ENCODE measurements at regions not wholly inside any gene's neighbourhood (a gene's known extent, or its start where the extent isn't known, plus 50 kb on each side); places are given as distances from the start of the nearest gene placed in this dataset.

DNA sequence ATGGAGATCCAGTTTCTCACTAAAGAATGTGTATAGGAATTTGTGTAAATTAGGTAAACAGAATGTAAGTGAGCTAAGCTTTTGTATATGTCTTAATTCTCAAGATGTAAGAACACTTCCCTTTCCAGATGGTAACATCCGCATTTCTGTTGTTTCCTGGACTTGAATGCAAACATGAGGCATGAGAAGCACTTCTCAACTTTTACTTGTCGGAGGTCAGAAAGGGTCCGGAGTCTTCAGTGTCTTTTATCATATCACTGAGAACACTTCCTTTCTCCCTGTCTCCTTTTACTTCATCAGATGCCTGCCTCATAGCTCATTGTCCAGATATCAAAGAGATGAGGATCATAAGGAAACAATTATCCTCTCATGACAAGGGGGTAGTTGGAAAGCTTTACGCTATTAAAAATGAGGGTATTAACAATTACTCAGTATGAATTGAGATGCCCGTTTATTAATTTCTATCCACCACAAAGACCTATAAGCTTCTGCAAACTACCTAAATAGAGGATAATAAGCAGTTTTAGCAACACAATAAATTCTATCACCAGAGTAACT, 214.1 kb upstream of the FLRT2 start:
- no peak overlapping the region for H3K4me3 ChIP-seq (ENCODE audit: low read length in 2 of 2)
- DNase-seq (ENCODE audit: low read depth in 6 of 9, low spot score in 9 of 9) = no peak
- no peaks in the 10 kb centered on the region for H3K36me3 ChIP-seq (ENCODE audit: control insufficient read depth in 2 of 2, insufficient read depth in 2 of 2, low read length in 1 of 2)
- no peaks in the 10 kb centered on the region for H3K27me3 ChIP-seq (ENCODE audit: control insufficient read depth in 2 of 2, insufficient read depth in 1 of 2, low read length in 1 of 2)
- no peaks in the 10 kb centered on the region for H3K9me3 ChIP-seq (ENCODE audit: control insufficient read depth in 2 of 2, insufficient read depth in 1 of 2, low read length in 1 of 2)
- H3K27ac ChIP-seq (ENCODE audit: low read depth in 1 of 2, low read length in 1 of 2) = no peak overlapping the region
- no peaks in the 10 kb centered on the region for H3K4me1 ChIP-seq (ENCODE audit: control insufficient read depth in 2 of 2, insufficient read depth in 2 of 2, low read length in 2 of 2)
- 94% methylated on average over 5 of the region's 5 CpGs for WGBS

DNA sequence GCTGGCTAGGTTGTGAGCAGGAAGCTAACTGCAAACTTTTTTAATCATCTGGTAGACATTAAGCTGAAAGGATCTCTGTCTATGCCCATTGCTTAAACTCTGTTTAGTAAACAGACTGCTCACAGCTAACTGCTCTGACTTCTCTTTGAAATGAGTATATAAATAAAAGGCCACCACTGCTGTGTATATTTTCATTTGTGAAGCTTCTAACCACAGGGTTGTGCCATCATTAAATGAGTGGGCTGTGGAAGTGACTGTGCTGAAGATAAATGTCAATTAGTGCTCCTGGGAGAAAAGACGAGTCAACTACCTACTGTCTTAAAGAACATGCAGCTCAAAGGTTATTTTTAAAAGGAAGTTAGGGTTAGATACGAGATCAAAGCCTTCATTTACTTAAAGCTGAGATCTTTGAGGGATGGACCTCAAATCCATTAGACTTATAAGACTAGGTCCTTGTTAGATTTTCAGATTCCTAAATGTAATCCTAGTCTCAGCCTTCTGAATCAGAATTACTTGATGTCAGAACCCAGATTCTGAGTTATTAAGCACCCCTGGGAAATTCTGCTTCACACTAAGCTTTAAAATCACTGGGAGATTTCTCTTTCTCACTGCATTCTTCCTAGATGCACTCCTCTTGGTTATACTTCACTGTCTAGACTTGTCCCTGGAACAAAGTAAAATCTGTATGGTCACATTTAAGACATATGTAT, 213.1 kb upstream of the FLRT2 start:
- Histone ChIP-seq H3K4me1 (ENCODE audit: control insufficient read depth in 2 of 2, insufficient read depth in 2 of 2, low read length in 2 of 2) (no peaks in the 10 kb centered on the region), H3K36me3 (ENCODE audit: control insufficient read depth in 2 of 2, insufficient read depth in 2 of 2, low read length in 1 of 2) (no peaks in the 10 kb centered on the region), H3K4me3 (ENCODE audit: low read length in 2 of 2) (no peak overlapping the region), H3K9me3 (ENCODE audit: control insufficient read depth in 2 of 2, insufficient read depth in 1 of 2, low read length in 1 of 2) (no peaks in the 10 kb centered on the region), H3K27me3 (ENCODE audit: control insufficient read depth in 2 of 2, insufficient read depth in 1 of 2, low read length in 1 of 2) (no peaks in the 10 kb centered on the region), H3K27ac (ENCODE audit: low read depth in 1 of 2, low read length in 1 of 2) (no peak overlapping the region)
- 72% methylated on average over 2 of the region's 2 CpGs for WGBS
- no peak for DNase-seq (ENCODE audit: low read depth in 6 of 9, low spot score in 9 of 9)

DNA sequence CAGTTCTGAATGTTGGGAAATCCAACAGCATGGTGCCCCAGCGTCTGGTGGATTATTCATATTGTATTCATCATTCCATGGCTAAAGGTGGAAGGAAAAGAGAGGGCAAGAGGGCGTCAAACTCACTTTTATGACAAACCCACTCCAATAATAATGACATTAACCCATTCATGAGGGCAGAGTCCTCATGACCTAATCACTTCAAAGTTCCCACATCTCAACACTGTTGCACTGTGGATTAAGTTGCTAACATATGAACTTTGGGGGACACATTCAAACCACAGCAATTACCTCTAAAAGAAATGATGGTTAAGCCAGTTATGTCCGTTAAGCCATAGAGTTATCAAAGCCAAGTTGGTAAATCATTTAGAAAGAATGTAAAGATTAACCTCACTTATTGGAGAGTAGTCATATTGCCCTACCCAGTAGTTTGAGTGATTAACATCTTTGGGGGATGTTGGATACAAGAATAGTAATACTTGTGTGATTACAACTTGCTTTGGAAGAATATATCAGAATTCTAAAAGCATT, 212.4 kb upstream of the FLRT2 start:
- no peak overlapping the region for H3K4me3 ChIP-seq (ENCODE audit: low read length in 2 of 2)
- WGBS = 95% methylated on average over 3 of the region's 3 CpGs
- H3K9me3 ChIP-seq (ENCODE audit: control insufficient read depth in 2 of 2, insufficient read depth in 1 of 2, low read length in 1 of 2) = no peaks in the 10 kb centered on the region
- no peaks in the 10 kb centered on the region for H3K4me1 ChIP-seq (ENCODE audit: control insufficient read depth in 2 of 2, insufficient read depth in 2 of 2, low read length in 2 of 2)
- H3K27me3 ChIP-seq (ENCODE audit: control insufficient read depth in 2 of 2, insufficient read depth in 1 of 2, low read length in 1 of 2) = no peaks in the 10 kb centered on the region
- no peak overlapping the region for H3K27ac ChIP-seq (ENCODE audit: low read depth in 1 of 2, low read length in 1 of 2)
- H3K36me3 ChIP-seq (ENCODE audit: control insufficient read depth in 2 of 2, insufficient read depth in 2 of 2, low read length in 1 of 2) = no peaks in the 10 kb centered on the region
- no peak for DNase-seq (ENCODE audit: low read depth in 6 of 9, low spot score in 9 of 9)

DNA sequence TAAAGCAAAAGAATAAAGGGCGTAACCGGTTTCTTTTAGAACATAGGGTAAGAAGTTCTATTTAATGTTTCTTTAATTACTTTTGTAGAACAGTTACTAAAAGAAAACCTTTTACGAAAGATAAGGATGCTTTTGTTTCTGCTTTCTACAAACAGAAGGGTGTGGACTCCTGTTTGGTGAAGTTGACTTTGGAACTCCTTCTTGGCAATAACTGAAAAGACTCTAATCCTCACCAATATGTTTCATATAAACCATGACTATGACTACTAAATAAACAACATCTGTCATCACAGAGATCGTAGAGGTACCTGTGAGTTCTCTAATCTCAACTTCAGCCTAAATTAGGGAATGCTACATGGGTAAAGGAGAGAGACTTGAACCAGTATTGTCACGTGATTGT, 210.8 kb upstream of the FLRT2 start:
- Histone ChIP-seq H3K9me3 (ENCODE audit: control insufficient read depth in 2 of 2, insufficient read depth in 1 of 2, low read length in 1 of 2) (no peaks in the 10 kb centered on the region), H3K4me1 (ENCODE audit: control insufficient read depth in 2 of 2, insufficient read depth in 2 of 2, low read length in 2 of 2) (no peaks in the 10 kb centered on the region), H3K4me3 (ENCODE audit: low read length in 2 of 2) (no peak overlapping the region), H3K27ac (ENCODE audit: low read depth in 1 of 2, low read length in 1 of 2) (no peak overlapping the region), H3K27me3 (ENCODE audit: control insufficient read depth in 2 of 2, insufficient read depth in 1 of 2, low read length in 1 of 2) (no peaks in the 10 kb centered on the region), H3K36me3 (ENCODE audit: control insufficient read depth in 2 of 2, insufficient read depth in 2 of 2, low read length in 1 of 2) (no peaks in the 10 kb centered on the region)
- no peak for DNase-seq (ENCODE audit: low read depth in 6 of 9, low spot score in 9 of 9)
- 94% methylated on average over 5 of the region's 5 CpGs for WGBS

DNA sequence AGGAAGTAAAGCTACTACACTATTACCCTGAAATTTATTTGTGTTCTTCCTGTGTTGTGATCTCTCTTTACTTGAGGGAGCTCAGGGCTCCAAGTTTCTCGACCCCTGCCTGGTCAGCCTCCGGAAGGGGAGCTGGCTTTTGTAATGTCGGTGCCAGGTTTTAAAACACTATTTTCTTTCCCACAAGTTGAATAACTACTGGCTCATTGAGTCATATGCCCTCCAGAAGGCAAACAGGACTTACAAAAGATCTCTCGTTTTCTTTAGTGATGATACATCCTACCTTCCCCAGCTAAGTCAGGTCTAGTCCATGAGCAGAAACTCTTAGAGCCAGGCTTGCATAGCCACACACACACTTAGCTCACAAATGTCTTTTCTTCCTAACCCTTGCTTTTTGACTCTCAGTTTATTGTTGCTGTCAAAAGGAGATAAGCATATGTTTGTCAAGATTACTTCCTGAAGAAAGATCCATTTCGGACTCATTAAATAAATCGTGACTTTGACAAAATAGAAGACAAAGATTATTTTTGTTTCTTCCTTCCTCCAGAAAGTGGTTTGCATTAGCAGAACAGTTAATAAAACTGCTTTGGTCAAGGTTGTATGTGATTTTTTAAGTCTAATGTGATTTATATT, 209.8 kb upstream of the FLRT2 start:
- Histone ChIP-seq H3K27ac (ENCODE audit: low read depth in 1 of 2, low read length in 1 of 2) (no peak overlapping the region), H3K4me3 (ENCODE audit: low read length in 2 of 2) (no peak overlapping the region), H3K36me3 (ENCODE audit: control insufficient read depth in 2 of 2, insufficient read depth in 2 of 2, low read length in 1 of 2) (no peaks in the 10 kb centered on the region), H3K9me3 (ENCODE audit: control insufficient read depth in 2 of 2, insufficient read depth in 1 of 2, low read length in 1 of 2) (no peaks in the 10 kb centered on the region), H3K27me3 (ENCODE audit: control insufficient read depth in 2 of 2, insufficient read depth in 1 of 2, low read length in 1 of 2) (no peaks in the 10 kb centered on the region), H3K4me1 (ENCODE audit: control insufficient read depth in 2 of 2, insufficient read depth in 2 of 2, low read length in 2 of 2) (no peaks in the 10 kb centered on the region)
- DNase-seq (ENCODE audit: low read depth in 6 of 9, low spot score in 9 of 9) = no peak
- WGBS = 32% methylated on average over 6 of the region's 6 CpGs

DNA sequence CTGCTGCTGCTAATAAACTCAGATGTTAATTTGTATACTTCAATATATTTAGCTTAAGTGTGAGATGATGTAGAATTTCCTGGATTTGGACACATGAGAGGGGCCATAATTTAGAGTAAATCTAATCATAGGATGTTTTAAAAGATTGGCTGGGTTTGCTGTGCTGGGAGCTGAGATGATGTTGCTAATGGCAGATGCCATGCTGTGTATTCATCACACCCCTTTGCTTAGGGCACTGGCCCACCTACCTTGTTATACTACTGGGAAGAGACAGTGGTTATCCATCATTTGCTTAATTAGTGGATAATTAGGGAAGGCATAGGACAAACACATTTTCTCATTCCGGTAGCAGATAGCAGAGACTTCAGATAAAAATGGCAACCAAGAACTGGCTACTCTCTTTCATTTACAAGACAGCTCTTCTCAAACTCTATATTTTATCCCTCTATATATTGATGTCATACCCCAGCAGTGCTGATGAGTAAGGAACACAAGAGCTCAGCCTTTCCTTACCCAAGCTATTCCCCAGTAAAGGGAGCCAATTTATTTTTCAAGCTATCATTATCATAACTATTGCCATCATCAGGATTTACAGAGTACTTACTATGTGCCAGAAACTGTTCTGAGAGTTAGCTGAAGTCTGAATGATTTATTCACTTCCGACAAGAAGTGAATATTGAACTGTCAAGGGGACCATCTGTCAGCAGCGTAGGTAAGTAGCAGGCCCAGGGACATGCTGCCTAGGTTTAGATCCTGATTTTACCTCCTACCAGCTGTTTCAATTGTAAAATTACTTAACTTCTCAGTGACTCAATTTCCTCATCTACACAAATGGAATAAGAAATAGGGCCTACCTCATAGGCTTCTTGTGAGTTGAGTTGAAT, 204.6 kb upstream of the FLRT2 start:
- H3K27me3 ChIP-seq (ENCODE audit: control insufficient read depth in 2 of 2, insufficient read depth in 1 of 2, low read length in 1 of 2) = no peaks in the 10 kb centered on the region

DNA sequence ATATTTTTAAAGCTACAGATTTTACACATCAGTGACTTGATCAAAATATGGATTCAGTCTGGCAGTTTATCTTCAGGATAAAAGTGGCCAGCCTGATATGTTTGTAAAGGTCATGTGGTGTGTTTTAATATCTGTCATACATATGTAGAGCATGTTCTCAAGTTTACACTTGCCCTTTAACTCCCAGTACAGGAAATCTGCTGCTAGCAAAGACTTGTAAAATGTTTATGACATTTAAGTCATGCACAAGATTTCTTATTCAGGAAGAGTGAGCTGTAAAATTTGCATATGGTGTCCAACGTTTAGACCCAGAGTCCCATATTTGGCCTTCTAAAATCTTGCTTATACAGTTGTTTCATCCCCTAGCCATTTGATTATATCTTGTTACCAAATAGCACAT, 197.5 kb upstream of the FLRT2 start:
- 75% methylated on average over 1 of the region's 1 CpG for WGBS
- no peak overlapping the region for H3K4me3 ChIP-seq (ENCODE audit: low read length in 2 of 2)
- no peak overlapping the region for H3K27ac ChIP-seq (ENCODE audit: low read depth in 1 of 2, low read length in 1 of 2)

More for the DNA sequence above, 204.6 kb upstream of the FLRT2 start:
- Histone ChIP-seq H3K9me3 (ENCODE audit: control insufficient read depth in 2 of 2, insufficient read depth in 1 of 2, low read length in 1 of 2) (no peaks in the 10 kb centered on the region), H3K27ac (ENCODE audit: low read depth in 1 of 2, low read length in 1 of 2) (no peak overlapping the region), H3K36me3 (ENCODE audit: control insufficient read depth in 2 of 2, insufficient read depth in 2 of 2, low read length in 1 of 2) (no peaks in the 10 kb centered on the region), H3K4me3 (ENCODE audit: low read length in 2 of 2) (no peak overlapping the region), H3K4me1 (ENCODE audit: control insufficient read depth in 2 of 2, insufficient read depth in 2 of 2, low read length in 2 of 2) (no peaks in the 10 kb centered on the region)
- 96% methylated on average over 3 of the region's 3 CpGs for WGBS
- no peak for DNase-seq (ENCODE audit: low read depth in 6 of 9, low spot score in 9 of 9)

DNA sequence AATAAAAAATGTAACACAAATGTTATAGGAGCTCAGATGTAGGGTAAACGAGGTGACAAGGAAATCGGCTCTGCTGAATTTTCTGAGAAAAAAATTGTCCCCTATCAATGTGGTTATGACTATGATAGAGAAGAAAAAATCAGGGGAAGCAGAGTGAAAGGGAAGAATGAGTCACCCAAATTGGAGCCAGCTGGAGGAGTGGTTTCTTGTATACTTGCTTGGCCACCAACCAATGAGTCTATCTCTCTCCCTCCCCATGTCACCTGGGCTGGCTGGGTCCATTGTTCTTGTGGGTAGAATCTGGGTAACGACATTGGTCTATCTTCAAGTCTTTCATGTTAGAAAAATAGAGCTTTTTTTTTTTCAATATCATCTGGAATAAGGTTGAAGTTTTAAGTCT, 196.6 kb upstream of the FLRT2 start:
- H3K4me3 ChIP-seq (ENCODE audit: low read length in 2 of 2) = no peak overlapping the region
- WGBS = 94% methylated on average over 3 of the region's 3 CpGs
- H3K9me3 ChIP-seq (ENCODE audit: control insufficient read depth in 2 of 2, insufficient read depth in 1 of 2, low read length in 1 of 2) = no peaks in the 10 kb centered on the region
- H3K27me3 ChIP-seq (ENCODE audit: control insufficient read depth in 2 of 2, insufficient read depth in 1 of 2, low read length in 1 of 2) = no peaks in the 10 kb centered on the region
- H3K4me1 ChIP-seq (ENCODE audit: control insufficient read depth in 2 of 2, insufficient read depth in 2 of 2, low read length in 2 of 2) = no peaks in the 10 kb centered on the region
- no peaks in the 10 kb centered on the region for H3K36me3 ChIP-seq (ENCODE audit: control insufficient read depth in 2 of 2, insufficient read depth in 2 of 2, low read length in 1 of 2)
- no peak for DNase-seq (ENCODE audit: low read depth in 6 of 9, low spot score in 9 of 9)
- H3K27ac ChIP-seq (ENCODE audit: low read depth in 1 of 2, low read length in 1 of 2) = no peak overlapping the region

More for the DNA sequence above, 197.5 kb upstream of the FLRT2 start:
- no peak for DNase-seq (ENCODE audit: low read depth in 6 of 9, low spot score in 9 of 9)
- H3K9me3 ChIP-seq (ENCODE audit: control insufficient read depth in 2 of 2, insufficient read depth in 1 of 2, low read length in 1 of 2) = no peaks in the 10 kb centered on the region
- H3K4me1 ChIP-seq (ENCODE audit: control insufficient read depth in 2 of 2, insufficient read depth in 2 of 2, low read length in 2 of 2) = no peaks in the 10 kb centered on the region
- H3K36me3 ChIP-seq (ENCODE audit: control insufficient read depth in 2 of 2, insufficient read depth in 2 of 2, low read length in 1 of 2) = no peaks in the 10 kb centered on the region
- no peaks in the 10 kb centered on the region for H3K27me3 ChIP-seq (ENCODE audit: control insufficient read depth in 2 of 2, insufficient read depth in 1 of 2, low read length in 1 of 2)

DNA sequence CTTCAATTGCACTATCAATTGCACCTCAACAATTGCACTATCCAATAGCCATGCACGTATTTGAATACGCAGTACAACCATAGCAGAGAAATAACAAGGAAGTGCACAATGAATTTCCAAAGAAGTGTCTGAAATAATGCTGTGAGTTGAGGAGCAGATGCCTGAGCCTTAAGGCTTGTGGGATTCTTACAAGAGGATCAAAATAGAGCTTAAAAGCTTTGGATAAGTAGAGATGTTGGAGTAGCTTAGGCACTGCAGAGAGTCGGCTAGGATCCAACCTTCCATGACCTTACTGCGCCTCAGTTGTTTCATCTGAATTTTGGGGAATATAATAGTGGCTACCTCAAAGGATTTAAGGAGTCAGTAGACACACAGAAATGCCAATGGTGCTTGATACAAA, 196.1 kb upstream of the FLRT2 start:
- Histone ChIP-seq H3K36me3 (ENCODE audit: control insufficient read depth in 2 of 2, insufficient read depth in 2 of 2, low read length in 1 of 2) (no peaks in the 10 kb centered on the region), H3K4me1 (ENCODE audit: control insufficient read depth in 2 of 2, insufficient read depth in 2 of 2, low read length in 2 of 2) (no peaks in the 10 kb centered on the region), H3K4me3 (ENCODE audit: low read length in 2 of 2) (no peak overlapping the region), H3K27me3 (ENCODE audit: control insufficient read depth in 2 of 2, insufficient read depth in 1 of 2, low read length in 1 of 2) (no peaks in the 10 kb centered on the region), H3K9me3 (ENCODE audit: control insufficient read depth in 2 of 2, insufficient read depth in 1 of 2, low read length in 1 of 2) (no peaks in the 10 kb centered on the region), H3K27ac (ENCODE audit: low read depth in 1 of 2, low read length in 1 of 2) (no peak overlapping the region)
- WGBS = 98% methylated on average over 4 of the region's 4 CpGs
- DNase-seq (ENCODE audit: low read depth in 6 of 9, low spot score in 9 of 9) = no peak

Data from thymus (tissue), 11 donors.